Adrenal gland (tissue), 5 donors: ENCODE measurements at regions not wholly inside any gene's neighbourhood (a gene's known extent, or its start where the extent isn't known, plus 50 kb on each side); places are given as distances from the start of the nearest gene placed in this dataset.

Experiments
- CTCF ChIP-seq, 6 experiments: fragments of 450-650 bp in 4 of 6; fragments of 200-600 bp in 2 of 6; sonication (generic) in 1 of 6; IDR thresholded peaks; 1 replicate in 5 of 6; 2 replicates in 1 of 6; pipeline versions ENCODE4 v1.5.1 to v1.8.0; 2016 to 2021; ENCODE audit warnings: antibody characterized with exemption in 6 of 6, mild to moderate bottlenecking in 2 of 6, moderate library complexity in 1 of 6
- POLR2A ChIP-seq, 2 donors: fragments of 450-650 bp; IDR thresholded peaks; one replicate each; pipeline ENCODE4 v1.6.1; 2017; ENCODE audit warnings: antibody characterized with exemption in 2 of 2, mild to moderate bottlenecking in 2 of 2, moderate library complexity in 1 of 2
- donor health status: DM: no; HTN: no; CAD: no.

- TF ChIP-seq CTCF (IDR thresholded peaks at IDR 0.05) (no peak), POLR2A (IDR thresholded peaks at IDR 0.05) (no peak)
Observed at GRCh38 chr3:25114532-25114931, 313.5 kb upstream of the RARB start.
